ENCODE measurements at regions not wholly inside any gene's neighbourhood (a gene's known extent, or its start where the extent isn't known, plus 50 kb on each side); places are given as distances from the start of the nearest gene placed in this dataset.

GRCh38 chr18:55064073-55064472 is 104.8 kb upstream of the CCDC68 start:
- TF ChIP-seq CTCF (conservative IDR thresholded peaks at IDR 0.05; ENCODE audit: low read depth, low read length): no peak
- TF ChIP-seq EZH2 (IDR thresholded peaks at IDR 0.05; ENCODE audit: low read length, unreplicated experiment): no peak
- TF ChIP-seq EZH2phosphoT487 (IDR thresholded peaks at IDR 0.05; ENCODE audit: borderline replicate concordance, low read length): no peak
